Upper lobe of left lung (tissue), 4 donors: ENCODE measurements at regions not wholly inside any gene's neighbourhood (a gene's known extent, or its start where the extent isn't known, plus 50 kb on each side); places are given as distances from the start of the nearest gene placed in this dataset.

ENCODE experiments used
- CTCF ChIP-seq, 6 experiments: fragments of 450-650 bp in 4 of 6; fragments of 200-600 bp in 2 of 6; sonication (generic) in 2 of 6; IDR thresholded peaks; one replicate each; pipeline ENCODE4 v1.5.1; 2016 to 2019; ENCODE audit warnings: antibody characterized with exemption in 6 of 6
- POLR2A ChIP-seq, 4 donors: fragments of 450-650 bp; IDR thresholded peaks; one replicate each; pipeline ENCODE4 v1.5.1; 2016 to 2017; ENCODE audit warnings: antibody characterized with exemption in 4 of 4, mild to moderate bottlenecking in 2 of 4
- POLR2AphosphoS5 ChIP-seq, 2 donors: sonication (generic); formaldehyde crosslinking; IDR thresholded peaks; one replicate each; pipeline ENCODE4 v1.5.1; 2017; ENCODE audit warnings: antibody characterized with exemption in 2 of 2

GRCh38 chr7:50216626-50217025, 87.9 kb upstream of the IKZF1 start:
- TF ChIP-seq CTCF (IDR thresholded peaks at IDR 0.05) (no peak), POLR2AphosphoS5 (IDR thresholded peaks at IDR 0.05) (no peak), POLR2A (IDR thresholded peaks at IDR 0.05) (no peak)
